ENCODE measurements at regions not wholly inside any gene's neighbourhood (a gene's known extent, or its start where the extent isn't known, plus 50 kb on each side); places are given as distances from the start of the nearest gene placed in this dataset.

- Histone ChIP-seq H4K8ac (ENCODE audit: extremely low read depth, insufficient read depth, low read length) (no peak overlapping the region), H2AFZ (ENCODE audit: low read length) (no peak overlapping the region), H3K14ac (ENCODE audit: insufficient read length) (no peak overlapping the region), H4K20me1 (replicated peaks in 1 of 2; ENCODE audit: control insufficient read depth in 1 of 2, insufficient read depth in 2 of 2, low read length in 2 of 2) (no peaks in the 10 kb centered on the region), H2BK120ac (replicated peaks; ENCODE audit: low read depth, low read length) (no peak overlapping the region), H3K23ac (ENCODE audit: insufficient read length) (no peak overlapping the region), H4K91ac (replicated peaks; ENCODE audit: insufficient read length, low read length) (no peak overlapping the region), H2BK20ac (ENCODE audit: low read length) (no peak overlapping the region), H4K5ac (ENCODE audit: insufficient read length, low read depth, low read length) (no peak overlapping the region), H3K9me3 (ENCODE audit: insufficient read depth in 2 of 2, low read depth in 1 of 2, low read length in 1 of 2) (0 out of 4 replicates have a peak, but pooled peaks cover 0 to 4% of the 10 kb centered on the region in 2 experiments), H3K18ac (ENCODE audit: extremely low read depth, low read length) (no peak overlapping the region), H3K9ac (replicated peaks in 1 of 4; ENCODE audit: extremely low read depth in 1 of 4, low read depth in 3 of 4, low read length in 3 of 4) (no peak overlapping the region), H3K79me1 (ENCODE audit: low read depth, low read length) (no peaks in the 10 kb centered on the region), H3K79me2 (ENCODE audit: control insufficient read depth in 1 of 2, insufficient read depth in 2 of 2, low read length in 2 of 2) (no peaks in the 10 kb centered on the region), H3K23me2 (ENCODE audit: low read depth, low read length) (no peaks in the 10 kb centered on the region), H3K27ac (ENCODE audit: low read depth, low read length) (no peak overlapping the region), H3K4me3 (ENCODE audit: extremely low read depth in 1 of 4, insufficient read depth in 2 of 4, low read depth in 3 of 4, low read length in 4 of 4) (no peak overlapping the region), H2BK15ac (ENCODE audit: low read length) (no peak overlapping the region), H2BK5ac (ENCODE audit: low read depth, low read length) (no peak overlapping the region), H3K27me3 (replicated peaks in 1 of 4; ENCODE audit: control insufficient read depth in 3 of 4, extremely low read depth in 1 of 4, insufficient read depth in 3 of 4, low read length in 3 of 4) (no peaks in the 10 kb centered on the region), H2AK5ac (ENCODE audit: low read depth, low read length) (no peak overlapping the region), H2BK12ac (ENCODE audit: low read depth, low read length) (no peak overlapping the region), H3K56ac (replicated peaks; ENCODE audit: insufficient read length, low read depth, low read length) (no peak overlapping the region), H3K36me3 (ENCODE audit: control insufficient read depth in 2 of 4, insufficient read depth in 4 of 4, low read length in 3 of 4) (no peaks in the 10 kb centered on the region), H3K4me2 (ENCODE audit: insufficient read depth in 1 of 2, low read depth in 2 of 2, low read length in 2 of 2) (no peak overlapping the region), H3K4ac (replicated peaks; ENCODE audit: insufficient read length, low read depth, low read length) (no peak overlapping the region), H3K4me1 (replicated peaks in 1 of 4; ENCODE audit: control insufficient read depth in 3 of 4, insufficient read depth in 4 of 4, low read length in 3 of 4) (no peaks in the 10 kb centered on the region)
- no peak for FAIRE-seq
- CTCF ChIA-PET (ENCODE audit: partially characterized antibody), result no interaction called here
- 79% methylated on average over 6 of the region's 6 CpGs; no CpG with 5 or more reads in 1 of the 2 experiments for WGBS, 2 experiments (ENCODE audit: extremely low coverage in 1 of 2, insufficient coverage in 1 of 2, insufficient read length in 1 of 2, insufficient replicate concordance in 2 of 2, low coverage in 1 of 2, low lambda C conversion rate in 2 of 2, missing lambda C conversion rate in 1 of 2)
- POLR2A ChIA-PET (ENCODE audit: partially characterized antibody), result no interaction called here
- no peak for DNase-seq (ENCODE audit: low read depth in 1 of 2, low spot score in 2 of 2)
- TF ChIP-seq SP4 (IDR thresholded peaks at IDR 0.05; ENCODE audit: low read length) (no peak), POU5F1 (IDR thresholded peaks at IDR 0.05; ENCODE audit: low read depth, low read length) (no peak), SP1 (IDR thresholded peaks at IDR 0.05; ENCODE audit: low read depth, low read length) (no peak), SIN3A (conservative IDR thresholded peaks at IDR 0.05 in 1 of 2, IDR thresholded peaks at IDR 0.05 in 1 of 2; ENCODE audit: low read depth in 1 of 2, low read length in 2 of 2) (no peak), CREB1 (IDR thresholded peaks at IDR 0.05) (no peak), SRF (IDR thresholded peaks at IDR 0.05; ENCODE audit: low read depth, low read length) (no peak), SAP30 (IDR thresholded peaks at IDR 0.05; ENCODE audit: insufficient read depth, insufficient replicate concordance, low read length) (no peak), CBX5 (IDR thresholded peaks at IDR 0.05; ENCODE audit: low read depth, low read length) (no peak), SP2 (IDR thresholded peaks at IDR 0.05; ENCODE audit: low read length) (no peak), CHD1 (IDR thresholded peaks at IDR 0.05; ENCODE audit: low read depth, low read length) (no peak), CBX8 (IDR thresholded peaks at IDR 0.05; ENCODE audit: borderline replicate concordance, low read depth, low read length) (no peak), RBBP5 (IDR thresholded peaks at IDR 0.05; ENCODE audit: borderline replicate concordance, low read depth, low read length) (no peak), ATF2 (IDR thresholded peaks at IDR 0.05; ENCODE audit: low read length) (no peak), KDM5A (IDR thresholded peaks at IDR 0.05; ENCODE audit: low read length) (no peak), TEAD4 (IDR thresholded peaks at IDR 0.05; ENCODE audit: low read depth, low read length) (no peak)
Observed at GRCh38 chr6:25050356-25050755, 114.6 kb upstream of the RIPOR2 start.

Measured in H1 (cell line).